GM23338 (cell line): ENCODE measurements at regions not wholly inside any gene's neighbourhood (a gene's known extent, or its start where the extent isn't known, plus 50 kb on each side); places are given as distances from the start of the nearest gene placed in this dataset.
A peak's percentile ranks its signal among the peaks of the same experiment; 100 is the strongest.

Experiments used
- ATAC-seq: fragments of 200-7000 bp; cut with Tn5 transposase; 3 replicates; pipeline ENCODE4 v1.9.1; 2020
- DNase-seq: peaks from one replicate; pipeline ENCODE4 v3.0.0-alpha.2; 2015; ENCODE audit warnings: low spot score
- H2AFZ ChIP-seq: fragments of 200-600 bp; sonication (generic); 2 replicates; pipeline ENCODE4 v1.8.0; 2016; ENCODE audit warnings: antibody characterized with exemption, mild to moderate bottlenecking, moderate library complexity
- H3F3A ChIP-seq: fragments of 200-600 bp; sonication (generic); replicated peaks from 2 replicates; pipeline ENCODE4 v1.8.0; 2017; ENCODE audit warnings: antibody characterized with exemption, mixed run types, low read depth
- H3K27ac ChIP-seq: fragments of 200-600 bp; sonication (generic); 2 replicates; pipeline ENCODE4 v1.6.1; 2016; ENCODE audit warnings: low read depth
- H3K27me3 ChIP-seq: fragments of 200-600 bp; sonication (generic); 2 replicates; pipeline ENCODE4 v1.8.0; 2016; ENCODE audit warnings: mild to moderate bottlenecking, mixed run types, moderate library complexity; ENCODE audit not compliant: insufficient read depth
- H3K36me3 ChIP-seq: fragments of 200-600 bp; sonication (generic); 2 replicates; pipeline ENCODE4 v1.8.0; 2016; ENCODE audit warnings: mild to moderate bottlenecking; ENCODE audit not compliant: insufficient read depth
- H3K4me1 ChIP-seq: fragments of 200-600 bp; sonication (generic); 2 replicates; pipeline ENCODE4 v1.8.0; 2016; ENCODE audit warnings: mild to moderate bottlenecking, moderate library complexity; ENCODE audit not compliant: insufficient read depth
- H3K4me2 ChIP-seq: fragments of 200-600 bp; sonication (generic); 2 replicates; pipeline ENCODE4 v1.7.1; 2017; ENCODE audit warnings: mixed run types
- H3K4me3 ChIP-seq: fragments of 200-600 bp; sonication (generic); 2 replicates; pipeline ENCODE4 v1.6.1; 2016; ENCODE audit warnings: mixed run types
- H3K79me2 ChIP-seq: fragments of 200-600 bp; sonication (generic); replicated peaks from 2 replicates; pipeline ENCODE4 v1.8.0; 2017; ENCODE audit warnings: mild to moderate bottlenecking; ENCODE audit not compliant: insufficient read depth
- H3K9me2 ChIP-seq: fragments of 200-600 bp; sonication (generic); 2 replicates; pipeline ENCODE4 v1.8.0; 2017; ENCODE audit not compliant: insufficient read depth
- H4K20me1 ChIP-seq: fragments of 200-600 bp; sonication (generic); replicated peaks from 2 replicates; pipeline ENCODE4 v1.8.0; 2017; ENCODE audit warnings: mild to moderate bottlenecking; ENCODE audit not compliant: insufficient read depth
- H3K27ac Mint-ChIP-seq: 2 replicates; pipeline ENCODE4 v1.8.0; 2020; ENCODE audit warnings: inconsistent platforms, mild to moderate bottlenecking, moderate library complexity, mixed read lengths
- H3K27me3 Mint-ChIP-seq: 3 replicates; pipeline ENCODE4 v1.8.0; 2022; ENCODE audit warnings: low read depth, mild to moderate bottlenecking, moderate library complexity, mixed read lengths, inconsistent platforms; ENCODE audit not compliant: insufficient read depth, poor library complexity
- H3K36me3 Mint-ChIP-seq: 3 replicates; pipeline ENCODE4 v1.8.0; 2021; ENCODE audit warnings: low read depth, mild to moderate bottlenecking, inconsistent platforms, moderate library complexity, mixed read lengths
- H3K4me1 Mint-ChIP-seq: 3 replicates; pipeline ENCODE4 v1.8.0; 2020; ENCODE audit warnings: mild to moderate bottlenecking, inconsistent platforms, mixed read lengths
- H3K4me3 Mint-ChIP-seq: 3 replicates; pipeline ENCODE4 v1.8.0; 2021; ENCODE audit warnings: moderate library complexity, mild to moderate bottlenecking, inconsistent platforms, mixed read lengths
- H3K9me3 Mint-ChIP-seq: 3 replicates; pipeline ENCODE4 v1.8.0; 2020; ENCODE audit warnings: moderate library complexity, mild to moderate bottlenecking, inconsistent platforms, mixed read lengths
- CREB1 ChIP-seq: fragments of 250-450 bp; sonication (Bioruptor Pico); IDR thresholded peaks from 2 replicates; pipeline ENCODE4 v1.5.0; 2020; ENCODE audit warnings: low read depth, mild to moderate bottlenecking, moderate library complexity
- ETS1 ChIP-seq: IDR thresholded peaks from 2 replicates; pipeline ENCODE4 v1.6.1; 2016; ENCODE audit warnings: antibody characterized with exemption
- EZH2 ChIP-seq: fragments of 200-600 bp; sonication (generic); IDR thresholded peaks from one replicate; pipeline ENCODE4 v1.8.0; 2017; ENCODE audit warnings: antibody characterized with exemption, mild to moderate bottlenecking, low read depth; ENCODE audit not compliant: unreplicated experiment
- EZH2phosphoT487 ChIP-seq: fragments of 200-600 bp; sonication (generic); IDR thresholded peaks from one replicate; pipeline ENCODE4 v1.8.1; 2018; ENCODE audit warnings: antibody characterized with exemption; ENCODE audit not compliant: unreplicated experiment
- JUNB ChIP-seq: IDR thresholded peaks from one replicate; pipeline ENCODE4 v1.6.1; 2016; ENCODE audit warnings: antibody characterized with exemption; ENCODE audit not compliant: unreplicated experiment
- NANOG ChIP-seq: IDR thresholded peaks from 2 replicates; pipeline ENCODE4 v1.6.1; 2016; ENCODE audit warnings: antibody characterized with exemption, borderline replicate concordance
- STAT1 ChIP-seq: IDR thresholded peaks from one replicate; pipeline ENCODE4 v1.6.1; 2016; ENCODE audit warnings: antibody characterized with exemption; ENCODE audit not compliant: unreplicated experiment
- ZNF331 ChIP-seq: fragments of 250-450 bp; sonication (Bioruptor Pico); IDR thresholded peaks from 2 replicates; pipeline ENCODE4 v1.5.0; 2020; ENCODE audit warnings: low read depth, mild to moderate bottlenecking, moderate library complexity
- ZNF462 ChIP-seq: fragments of 250-450 bp; sonication (Bioruptor Pico); IDR thresholded peaks from 2 replicates; pipeline ENCODE4 v1.5.0; 2020; ENCODE audit warnings: mild to moderate bottlenecking, moderate library complexity
- TF ChIP-seq, protein P1 (sequence below), 2 experiments: fragments of 200-600 bp in 1 of 2; sonication (generic) in 1 of 2; conservative IDR thresholded peaks; 2 replicates each; pipeline versions ENCODE4 v1.5.1 to v1.6.1; 2016 to 2017; ENCODE audit warnings: antibody characterized with exemption in 2 of 2, low read depth in 2 of 2, mild to moderate bottlenecking in 2 of 2, moderate library complexity in 1 of 2

GRCh38 chr10:8539056-8539455 lies 484.6 kb downstream of the GATA3 start:
- DNase-seq (no peak), ATAC-seq (no peak)
- H3K79me2 ChIP-seq: no peaks in the 10 kb centered on the region
- no peaks in the 10 kb centered on the region for H4K20me1 ChIP-seq
- H3K9me3 Mint-ChIP-seq: no peaks in the 10 kb centered on the region; the same call in 2 of the 3 replicates
- H3K4me1 ChIP-seq: no peaks in the 10 kb centered on the region
- H3K4me3 Mint-ChIP-seq: no peak overlapping the region
- no peaks in the 10 kb centered on the region for H3K4me1 Mint-ChIP-seq
- no peak overlapping the region for H3K4me3 ChIP-seq
- no peak for TF ChIP-seq CREB1
- H3K27me3 ChIP-seq: no peaks in the 10 kb centered on the region
- H3K36me3 Mint-ChIP-seq: no peaks in the 10 kb centered on the region
- H3K27ac ChIP-seq: no peak overlapping the region
- no peaks in the 10 kb centered on the region for H3K9me2 ChIP-seq
- H3F3A ChIP-seq: no peaks in the 10 kb centered on the region
- no peak overlapping the region for H2AFZ ChIP-seq
- no peak overlapping the region for H3K4me2 ChIP-seq
- no peaks in the 10 kb centered on the region for H3K36me3 ChIP-seq
- no peaks in the 10 kb centered on the region for H3K27me3 Mint-ChIP-seq
- no peak overlapping the region for H3K27ac Mint-ChIP-seq

DNA sequence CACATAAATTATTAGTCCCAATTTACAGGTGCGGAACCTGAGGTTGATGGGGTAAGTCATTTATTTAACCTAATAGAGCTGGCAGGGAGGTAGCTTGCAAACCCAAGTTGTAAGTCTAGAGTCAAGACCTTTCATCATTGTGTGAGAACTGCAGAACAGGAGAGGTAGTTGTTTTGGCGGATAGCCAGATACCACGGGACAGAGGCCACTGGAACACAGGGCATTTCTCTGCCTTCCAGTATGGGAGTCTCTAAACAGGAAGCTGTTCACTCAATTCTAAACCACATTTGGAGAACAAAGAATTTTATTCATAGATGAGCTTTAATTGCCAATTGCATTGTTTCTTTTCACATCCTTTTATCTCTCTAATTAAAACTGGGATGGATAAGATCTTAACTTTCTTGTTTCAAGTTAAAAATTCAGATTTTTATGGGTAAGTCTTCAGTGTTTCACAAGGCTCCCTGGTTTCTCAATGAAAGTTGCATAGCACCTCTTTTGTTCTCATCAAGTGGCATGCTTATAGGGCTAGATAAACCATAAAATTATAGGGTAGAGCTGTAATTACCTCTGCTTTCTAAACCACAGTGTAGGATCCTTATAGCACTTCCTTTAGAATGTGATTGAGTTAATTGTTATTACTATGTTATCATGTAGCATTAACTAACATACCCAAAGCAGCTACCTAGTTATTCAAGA lies 489.0 kb downstream of the GATA3 start:
- H3K4me2 ChIP-seq: no peak overlapping the region
- no peak for TF ChIP-seq EZH2phosphoT487
- no peak for TF ChIP-seq ZNF462 (CRISPR knock-in tag)
- no peak for TF ChIP-seq STAT1
- no peak for TF ChIP-seq JUNB
- TF ChIP-seq CREB1: no peak
- no peak for TF ChIP-seq EZH2
- TF ChIP-seq, protein P1, sequence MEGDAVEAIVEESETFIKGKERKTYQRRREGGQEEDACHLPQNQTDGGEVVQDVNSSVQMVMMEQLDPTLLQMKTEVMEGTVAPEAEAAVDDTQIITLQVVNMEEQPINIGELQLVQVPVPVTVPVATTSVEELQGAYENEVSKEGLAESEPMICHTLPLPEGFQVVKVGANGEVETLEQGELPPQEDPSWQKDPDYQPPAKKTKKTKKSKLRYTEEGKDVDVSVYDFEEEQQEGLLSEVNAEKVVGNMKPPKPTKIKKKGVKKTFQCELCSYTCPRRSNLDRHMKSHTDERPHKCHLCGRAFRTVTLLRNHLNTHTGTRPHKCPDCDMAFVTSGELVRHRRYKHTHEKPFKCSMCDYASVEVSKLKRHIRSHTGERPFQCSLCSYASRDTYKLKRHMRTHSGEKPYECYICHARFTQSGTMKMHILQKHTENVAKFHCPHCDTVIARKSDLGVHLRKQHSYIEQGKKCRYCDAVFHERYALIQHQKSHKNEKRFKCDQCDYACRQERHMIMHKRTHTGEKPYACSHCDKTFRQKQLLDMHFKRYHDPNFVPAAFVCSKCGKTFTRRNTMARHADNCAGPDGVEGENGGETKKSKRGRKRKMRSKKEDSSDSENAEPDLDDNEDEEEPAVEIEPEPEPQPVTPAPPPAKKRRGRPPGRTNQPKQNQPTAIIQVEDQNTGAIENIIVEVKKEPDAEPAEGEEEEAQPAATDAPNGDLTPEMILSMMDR (conservative IDR thresholded peaks at IDR 0.05; ENCODE audit: low read depth in 2 of 2): no peak
- no peak for TF ChIP-seq ZNF331 (CRISPR knock-in tag)
- TF ChIP-seq NANOG: no peak
- no peak for TF ChIP-seq ETS1

More for the DNA sequence above, 489.0 kb downstream of the GATA3 start:
- Histone ChIP-seq H3K9me2 (no peaks in the 10 kb centered on the region), H2AFZ (0 out of 2 replicates have a peak overlapping the region, but pooled peaks have one; percentile 0), H3K4me3 (no peak overlapping the region), H3K27me3 (no peaks in the 10 kb centered on the region), H3K79me2 (no peaks in the 10 kb centered on the region), H3F3A (no peaks in the 10 kb centered on the region), H3K36me3 (no peaks in the 10 kb centered on the region), H3K27ac (no peak overlapping the region), H3K4me1 (no peaks in the 10 kb centered on the region), H4K20me1 (no peaks in the 10 kb centered on the region)
- H3K9me3 Mint-ChIP-seq: peaks cover 2% of the 10 kb centered on the region; the same call in 1 of the 3 replicates
- H3K4me3 Mint-ChIP-seq: no peak overlapping the region
- no peak overlapping the region for H3K27ac Mint-ChIP-seq
- H3K4me1 Mint-ChIP-seq: no peaks in the 10 kb centered on the region
- no peaks in the 10 kb centered on the region for H3K27me3 Mint-ChIP-seq
- DNase-seq (no peak), ATAC-seq (no peak)
- no peaks in the 10 kb centered on the region for H3K36me3 Mint-ChIP-seq
